Activated T-cell treated with anti-CD3 and anti-CD28 coated beads, Interleukin-2, amount 50 U/mL, for 72 hours (primary cell): ENCODE measurements at regions not wholly inside any gene's neighbourhood (a gene's known extent, or its start where the extent isn't known, plus 50 kb on each side); places are given as distances from the start of the nearest gene placed in this dataset.

Source experiments
- ATAC-seq, 2 donors: fragments of 150-1000 bp; cut with Tn5 transposase; replicated peaks in 1 of 2; 2 replicates each; pipeline ENCODE4 v1.10.0; 2021; ENCODE audit warnings: moderate library complexity in 2 of 2, mild to moderate bottlenecking in 1 of 2
- DNase-seq, 2 donors: peaks; one replicate each; pipeline ENCODE4 v3.0.0; 2021 to 2022; ENCODE audit warnings: mixed read lengths in 1 of 2
- H3K27ac Mint-ChIP-seq: one replicate; pipeline ENCODE4 v1.8.0; 2022; ENCODE audit warnings: mild to moderate bottlenecking, moderate library complexity, mixed read lengths
- H3K27me3 Mint-ChIP-seq: one replicate; pipeline ENCODE4 v1.8.0; 2022; ENCODE audit warnings: low read depth, mixed read lengths
- H3K36me3 Mint-ChIP-seq, 2 donors: one replicate each; pipeline ENCODE4 v1.8.0; 2022; ENCODE audit warnings: mixed read lengths in 2 of 2, mild to moderate bottlenecking in 1 of 2; ENCODE audit not compliant: insufficient read depth in 2 of 2
- H3K4me1 Mint-ChIP-seq: one replicate; pipeline ENCODE4 v1.8.0; 2022; ENCODE audit warnings: low read depth, mixed read lengths
- H3K4me3 Mint-ChIP-seq, 2 donors: one replicate each; pipeline ENCODE4 v1.8.0; 2022; ENCODE audit warnings: mild to moderate bottlenecking in 2 of 2, mixed read lengths in 2 of 2, moderate library complexity in 2 of 2
- H3K9me3 Mint-ChIP-seq, 2 donors: one replicate each; pipeline ENCODE4 v1.8.0; 2022; ENCODE audit warnings: mixed read lengths in 2 of 2

GRCh38 chr4:10353110-10353509 lies 104.1 kb downstream of the ZNF518B start:
- H3K27ac Mint-ChIP-seq: no peak overlapping the region
- H3K36me3 Mint-ChIP-seq: peaks cover 0 to 2% of the 10 kb centered on the region in 2 donors
- no peak for ATAC-seq
- DNase-seq: no peak
- H3K27me3 Mint-ChIP-seq: peaks cover 38% of the 10 kb centered on the region
- peaks cover 0 to 7% of the 10 kb centered on the region in 2 donors for H3K9me3 Mint-ChIP-seq
- H3K4me3 Mint-ChIP-seq: no peak overlapping the region
- H3K4me1 Mint-ChIP-seq: no peaks in the 10 kb centered on the region

- Mint-ChIP-seq H3K27ac (no peak overlapping the region), H3K4me1 (no peaks in the 10 kb centered on the region), H3K4me3 (no peak overlapping the region), H3K9me3 (peaks cover 0 to 4% of the 10 kb centered on the region in 2 donors), H3K36me3 (no peaks in the 10 kb centered on the region), H3K27me3 (peaks cover 56% of the 10 kb centered on the region)
- ATAC-seq: no peak
- no peak for DNase-seq
Measured at GRCh38 chr4:10348241-10348640, 109.0 kb downstream of the ZNF518B start.

DNA sequence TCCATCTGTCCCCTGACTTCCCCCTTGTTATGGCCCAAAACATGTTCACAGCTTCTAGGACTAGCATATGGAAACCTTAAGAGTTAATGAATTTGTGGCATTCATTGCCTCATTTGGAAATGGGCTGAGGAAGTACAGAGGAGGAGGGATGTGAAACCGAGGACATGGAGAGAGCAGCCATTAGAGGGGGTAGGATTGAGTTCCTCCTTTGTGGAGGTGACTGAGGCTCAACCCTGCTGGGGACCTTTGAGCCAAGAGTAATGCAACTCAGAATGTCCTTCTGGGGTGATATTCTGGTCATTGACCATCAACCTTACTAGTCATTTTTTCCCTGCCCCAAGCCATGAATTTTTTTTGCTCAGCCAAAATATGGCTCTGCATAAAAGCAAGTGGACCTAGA lies 109.4 kb downstream of the ZNF518B start:
- no peak for ATAC-seq
- H3K27me3 Mint-ChIP-seq: peaks cover 53% of the 10 kb centered on the region
- peaks cover 0 to 3% of the 10 kb centered on the region in 2 donors for H3K9me3 Mint-ChIP-seq
- H3K27ac Mint-ChIP-seq: no peak overlapping the region
- no peak for DNase-seq
- no peak overlapping the region for H3K4me3 Mint-ChIP-seq
- no peaks in the 10 kb centered on the region for H3K36me3 Mint-ChIP-seq
- no peaks in the 10 kb centered on the region for H3K4me1 Mint-ChIP-seq

DNA sequence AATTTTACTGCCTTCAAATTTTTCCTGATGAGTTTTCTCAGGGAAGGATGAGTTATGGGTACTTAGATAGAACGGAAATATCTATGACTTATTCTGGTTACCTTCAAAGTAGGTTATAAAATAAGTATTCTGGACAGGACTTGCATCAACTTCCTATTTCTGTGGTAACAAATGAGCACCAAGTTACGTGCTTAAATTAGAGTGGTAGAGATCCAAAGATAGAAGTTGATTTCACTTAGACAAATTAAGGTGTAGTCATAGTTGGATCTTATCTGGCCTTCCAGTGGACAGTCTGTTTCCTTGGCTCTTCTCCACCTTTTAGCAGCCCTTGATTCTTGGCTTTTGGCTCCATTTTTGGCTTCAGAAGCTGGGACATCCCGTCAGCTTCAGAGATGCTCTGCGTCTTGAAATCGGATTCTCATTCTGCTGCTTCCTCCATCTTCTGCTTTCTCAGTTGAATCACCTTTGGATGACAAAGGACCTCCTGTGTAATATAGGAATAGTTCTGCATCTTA lies 109.9 kb downstream of the ZNF518B start:
- Mint-ChIP-seq H3K9me3 (no peaks in the 10 kb centered on the region), H3K27ac (no peak overlapping the region), H3K36me3 (no peaks in the 10 kb centered on the region), H3K4me3 (no peak overlapping the region), H3K27me3 (peaks cover 53% of the 10 kb centered on the region), H3K4me1 (no peaks in the 10 kb centered on the region)
- ATAC-seq (no peak), DNase-seq (no peak)

DNA sequence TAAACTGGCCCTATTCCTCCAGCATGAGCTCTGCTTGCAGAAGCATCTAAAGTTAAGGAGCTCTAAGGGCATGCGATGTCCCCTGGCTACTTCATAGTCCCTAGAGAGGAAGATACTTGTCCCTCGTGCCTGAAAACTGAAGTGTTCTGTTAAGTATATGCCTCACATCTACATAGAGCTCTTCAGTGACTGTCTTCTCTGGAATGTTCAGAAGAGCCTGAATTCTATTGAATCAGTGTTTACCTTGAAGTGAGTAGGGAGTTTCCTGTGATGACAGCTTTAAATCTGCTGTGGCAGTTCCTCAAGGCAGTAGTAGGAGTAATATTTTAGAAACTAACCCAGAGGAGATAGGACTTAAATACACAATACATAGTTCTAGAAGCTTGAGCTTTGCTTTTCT lies 111.2 kb downstream of the ZNF518B start:
- H3K36me3 Mint-ChIP-seq: no peaks in the 10 kb centered on the region
- H3K27ac Mint-ChIP-seq: no peak overlapping the region
- no peaks in the 10 kb centered on the region for H3K9me3 Mint-ChIP-seq
- peaks cover 54% of the 10 kb centered on the region for H3K27me3 Mint-ChIP-seq
- ATAC-seq (no peak), DNase-seq (no peak)
- no peaks in the 10 kb centered on the region for H3K4me1 Mint-ChIP-seq
- H3K4me3 Mint-ChIP-seq: no peak overlapping the region

DNA sequence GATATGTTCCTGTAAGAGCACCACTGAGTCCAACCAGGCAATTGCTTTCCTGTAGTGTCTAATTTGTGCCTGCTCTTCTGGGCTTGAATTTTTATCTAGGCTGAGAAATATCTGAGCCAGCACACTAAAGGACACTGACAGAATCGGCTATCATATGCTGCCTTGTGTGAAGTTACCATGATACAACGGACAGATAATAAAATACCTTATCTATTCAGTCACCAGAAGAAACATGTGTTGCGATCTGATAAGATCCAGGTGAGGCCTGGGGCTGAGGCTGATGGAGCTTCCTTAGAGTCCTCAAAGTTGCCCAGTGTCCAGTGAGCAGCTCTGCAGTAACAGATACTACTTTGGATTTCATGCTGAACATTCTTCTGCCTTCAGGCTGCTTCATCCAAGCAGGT lies 111.8 kb downstream of the ZNF518B start:
- no peaks in the 10 kb centered on the region for H3K4me1 Mint-ChIP-seq
- peaks cover 51% of the 10 kb centered on the region for H3K27me3 Mint-ChIP-seq
- H3K36me3 Mint-ChIP-seq: no peaks in the 10 kb centered on the region
- ATAC-seq (no peak), DNase-seq (no peak)
- no peak overlapping the region for H3K4me3 Mint-ChIP-seq
- H3K27ac Mint-ChIP-seq: no peak overlapping the region
- no peaks in the 10 kb centered on the region for H3K9me3 Mint-ChIP-seq

DNA sequence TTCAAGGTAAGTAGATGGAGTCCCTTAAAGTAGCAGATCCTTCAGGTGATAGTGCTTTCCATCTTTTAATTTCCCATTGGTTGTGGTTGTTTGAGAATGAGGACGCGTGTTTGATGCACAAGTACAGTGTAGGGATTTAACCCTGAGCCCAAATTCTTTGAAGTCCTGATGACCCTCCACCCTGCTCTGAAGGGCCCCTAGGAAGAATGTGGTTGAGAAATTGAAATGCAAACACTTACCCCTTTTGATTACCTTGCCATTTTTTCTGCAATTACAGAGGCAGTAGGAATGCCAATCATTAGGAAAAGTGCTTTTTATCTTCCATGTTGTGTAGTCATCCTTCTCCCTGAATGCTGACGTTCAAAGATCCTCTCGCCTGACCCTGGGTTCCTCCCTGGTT lies 112.4 kb downstream of the ZNF518B start:
- no peaks in the 10 kb centered on the region for H3K4me1 Mint-ChIP-seq
- no peak for ATAC-seq
- no peaks in the 10 kb centered on the region for H3K9me3 Mint-ChIP-seq
- peaks cover 51% of the 10 kb centered on the region for H3K27me3 Mint-ChIP-seq
- no peak overlapping the region for H3K27ac Mint-ChIP-seq
- H3K4me3 Mint-ChIP-seq: no peak overlapping the region
- no peaks in the 10 kb centered on the region for H3K36me3 Mint-ChIP-seq
- no peak for DNase-seq

GRCh38 chr4:10343656-10344055 lies 113.6 kb downstream of the ZNF518B start:
- H3K4me1 Mint-ChIP-seq: no peaks in the 10 kb centered on the region
- H3K9me3 Mint-ChIP-seq: no peaks in the 10 kb centered on the region
- H3K27me3 Mint-ChIP-seq: peaks cover 42% of the 10 kb centered on the region
- no peak overlapping the region for H3K27ac Mint-ChIP-seq
- no peak for DNase-seq
- no peaks in the 10 kb centered on the region for H3K36me3 Mint-ChIP-seq
- no peak for ATAC-seq
- H3K4me3 Mint-ChIP-seq: no peak overlapping the region

- H3K4me1 Mint-ChIP-seq: no peaks in the 10 kb centered on the region
- peaks cover 42% of the 10 kb centered on the region for H3K27me3 Mint-ChIP-seq
- H3K4me3 Mint-ChIP-seq: no peak overlapping the region
- ATAC-seq (no peak), DNase-seq (no peak)
- H3K27ac Mint-ChIP-seq: no peak overlapping the region
- no peaks in the 10 kb centered on the region for H3K36me3 Mint-ChIP-seq
- H3K9me3 Mint-ChIP-seq: no peaks in the 10 kb centered on the region
Measured at GRCh38 chr4:10342866-10343265, 114.4 kb downstream of the ZNF518B start.

GRCh38 chr4:10336471-10336870 lies 120.8 kb downstream of the ZNF518B start:
- Mint-ChIP-seq H3K4me3 (no peak overlapping the region), H3K36me3 (peaks cover 0 to 1% of the 10 kb centered on the region in 2 donors), H3K4me1 (no peaks in the 10 kb centered on the region), H3K27ac (no peak overlapping the region), H3K9me3 (no peaks in the 10 kb centered on the region), H3K27me3 (peaks cover 38% of the 10 kb centered on the region)
- ATAC-seq: no peak
- DNase-seq: no peak

GRCh38 chr4:10335050-10335449 lies 122.2 kb downstream of the ZNF518B start:
- no peaks in the 10 kb centered on the region for H3K9me3 Mint-ChIP-seq
- no peaks in the 10 kb centered on the region for H3K4me1 Mint-ChIP-seq

GRCh38 chr4:10334506-10335028 lies 122.7 kb downstream of the ZNF518B start:
- H3K4me1 Mint-ChIP-seq: no peaks in the 10 kb centered on the region
- H3K27ac Mint-ChIP-seq: no peak overlapping the region
- H3K9me3 Mint-ChIP-seq: no peaks in the 10 kb centered on the region
- no peak for DNase-seq
- peaks cover 0 to 1% of the 10 kb centered on the region in 2 donors for H3K36me3 Mint-ChIP-seq
- no peak overlapping the region for H3K4me3 Mint-ChIP-seq
- peaks cover 30% of the 10 kb centered on the region for H3K27me3 Mint-ChIP-seq
- no peak for ATAC-seq

More at GRCh38 chr4:10335050-10335449, 122.2 kb downstream of the ZNF518B start:
- DNase-seq (no peak), ATAC-seq (no peak)
- Mint-ChIP-seq H3K36me3 (peaks cover 0 to 1% of the 10 kb centered on the region in 2 donors), H3K4me3 (no peak overlapping the region), H3K27me3 (peaks cover 34% of the 10 kb centered on the region), H3K27ac (no peak overlapping the region)

DNA sequence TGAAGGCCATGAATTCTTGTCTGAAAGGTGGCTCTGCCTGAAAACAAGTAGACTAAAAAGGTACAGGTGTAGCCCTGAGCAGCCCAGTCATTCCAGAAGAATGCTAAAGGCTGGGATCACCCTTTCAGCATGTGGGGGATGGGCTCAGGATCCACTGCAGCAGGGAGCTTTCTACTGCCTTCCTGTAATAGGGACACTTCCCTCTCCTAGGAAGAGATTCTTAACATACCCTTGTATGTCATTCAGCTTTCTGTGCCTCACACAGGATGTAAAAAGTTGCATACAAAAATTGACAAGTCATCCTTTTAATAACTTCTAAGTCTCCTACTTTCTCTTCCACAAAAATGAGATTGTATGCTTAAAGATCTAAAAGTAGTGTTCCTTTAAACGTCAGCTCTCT lies 123.3 kb downstream of the ZNF518B start:
- no peak for DNase-seq
- no peak overlapping the region for H3K27ac Mint-ChIP-seq
- H3K36me3 Mint-ChIP-seq: peaks cover 0 to 1% of the 10 kb centered on the region in 2 donors
- H3K4me3 Mint-ChIP-seq: no peak overlapping the region
- H3K4me1 Mint-ChIP-seq: no peaks in the 10 kb centered on the region
- H3K9me3 Mint-ChIP-seq: no peaks in the 10 kb centered on the region
- no peak for ATAC-seq
- H3K27me3 Mint-ChIP-seq: peaks cover 30% of the 10 kb centered on the region

- Mint-ChIP-seq H3K4me1 (no peaks in the 10 kb centered on the region), H3K9me3 (no peaks in the 10 kb centered on the region), H3K27me3 (no peaks in the 10 kb centered on the region), H3K27ac (no peak overlapping the region), H3K4me3 (no peak overlapping the region), H3K36me3 (no peaks in the 10 kb centered on the region)
- DNase-seq (no peak), ATAC-seq (no peak)
Measured at GRCh38 chr4:10326075-10326474, 131.2 kb downstream of the ZNF518B start.
